SK-N-SH (cell line): ENCODE measurements at regions not wholly inside any gene's neighbourhood (a gene's known extent, or its start where the extent isn't known, plus 50 kb on each side); places are given as distances from the start of the nearest gene placed in this dataset.

ENCODE experiments used
- CTCF ChIA-PET: fragments of 300-600, 350-600 bp; formaldehyde crosslinking; extraction: SDS; loops from one replicate; lab custom pipeline; 2021; lab: Yijun Ruan, JAX
- POLR2A ChIA-PET: fragments of 350-600 bp; sonication (Branson Sonifier 250); formaldehyde crosslinking; extraction: SDS; loops from one replicate; lab custom pipeline; 2020; ENCODE audit warnings: antibody characterized with exemption, inconsistent platforms; lab: Yijun Ruan, JAX
- DNase-seq: peaks from one replicate; pipeline ENCODE4 v3.0.0; 2012
- H2AFZ ChIP-seq: fragments of 200-600 bp; sonication (generic); 2 replicates; pipeline ENCODE4 v1.8.1; 2016; ENCODE audit warnings: antibody characterized with exemption, mild to moderate bottlenecking, low read depth
- H3F3A ChIP-seq: fragments of 200-600 bp; sonication (generic); replicated peaks from 2 replicates; pipeline ENCODE3; 2016; ENCODE audit warnings: antibody characterized with exemption, mild to moderate bottlenecking; ENCODE audit not compliant: insufficient read depth
- H3K27ac ChIP-seq, 2 experiments: fragments of 200-500 bp in 1 of 2; fragments of 200-600 bp in 1 of 2; sonication (Bioruptor generic) in 1 of 2; sonication (generic), shearing (Covaris generic) in 1 of 2; 2 replicates each; pipeline versions ENCODE4 v1.5.1 to v1.6.1; 2014 to 2016; ENCODE audit warnings: low read depth in 2 of 2, inconsistent platforms in 1 of 2, low read length in 1 of 2, mild to moderate bottlenecking in 1 of 2, mixed read lengths in 1 of 2
- H3K27me3 ChIP-seq: fragments of 200-600 bp; sonication (generic), shearing (Covaris generic); 2 replicates; pipeline ENCODE4 v1.6.1; 2016; ENCODE audit warnings: mixed run types; ENCODE audit not compliant: insufficient read depth
- H3K36me3 ChIP-seq, 2 experiments: fragments of 200-500 bp in 1 of 2; fragments of 200-600 bp in 1 of 2; sonication (Bioruptor generic) in 1 of 2; sonication (generic) in 1 of 2; replicated peaks in 1 of 2; 2 replicates each; pipeline versions ENCODE3 to v1.5.1; 2014 to 2016; ENCODE audit warnings: low read length in 1 of 2, mild to moderate bottlenecking in 1 of 2; ENCODE audit not compliant: insufficient read depth in 2 of 2, control insufficient read depth in 1 of 2
- H3K4me1 ChIP-seq, 2 experiments: fragments of 200-500 bp in 1 of 2; fragments of 200-600 bp in 1 of 2; sonication (Bioruptor generic) in 1 of 2; sonication (generic), shearing (Covaris generic) in 1 of 2; 2 replicates each; pipeline versions ENCODE4 v1.5.1 to v1.6.1; 2014 to 2016; ENCODE audit warnings: low read depth in 1 of 2, low read length in 1 of 2, mixed run types in 1 of 2; ENCODE audit not compliant: insufficient read depth in 2 of 2, control insufficient read depth in 1 of 2
- H3K4me2 ChIP-seq: fragments of 200-600 bp; sonication (generic), shearing (Covaris generic); 2 replicates; pipeline ENCODE4 v1.6.1; 2017; ENCODE audit warnings: mixed run types
- H3K4me3 ChIP-seq, 2 experiments: fragments of 200-500 bp in 1 of 2; fragments of 200-600 bp in 1 of 2; sonication (Bioruptor generic) in 1 of 2; sonication (generic), shearing (Covaris generic) in 1 of 2; 2 replicates each; pipeline versions ENCODE4 v1.5.1 to v1.8.1; 2014 to 2016; ENCODE audit warnings: low read depth in 2 of 2, inconsistent platforms in 1 of 2, low read length in 1 of 2, mild to moderate bottlenecking in 1 of 2, mixed read lengths in 1 of 2, moderate library complexity in 1 of 2
- H3K79me2 ChIP-seq: fragments of 200-600 bp; sonication (generic); 2 replicates; pipeline ENCODE4 v1.8.1; 2017; ENCODE audit warnings: mild to moderate bottlenecking; ENCODE audit not compliant: insufficient read depth
- H3K9ac ChIP-seq: fragments of 200-600 bp; sonication (generic); 2 replicates; pipeline ENCODE4 v1.6.1; 2017; ENCODE audit warnings: mixed run types
- H3K9me2 ChIP-seq: fragments of 200-600 bp; sonication (generic); 2 replicates; pipeline ENCODE4 v1.6.1; 2017; ENCODE audit warnings: mixed run types
- H3K9me3 ChIP-seq: fragments of 200-600 bp; sonication (generic); 2 replicates; pipeline ENCODE4 v1.6.1; 2017; ENCODE audit warnings: mixed run types, mild to moderate bottlenecking, moderate library complexity
- H4K20me1 ChIP-seq: fragments of 200-600 bp; sonication (generic); 2 replicates; pipeline ENCODE4 v1.6.1; 2017; ENCODE audit warnings: mild to moderate bottlenecking, mixed run types; ENCODE audit not compliant: insufficient read depth
- FOSL2 ChIP-seq: IDR thresholded peaks from 2 replicates; pipeline ENCODE4 v1.4.0; 2012; ENCODE audit warnings: low read depth, mild to moderate bottlenecking, moderate library complexity, borderline replicate concordance
- FOXJ3 ChIP-seq: sonication (generic); formaldehyde crosslinking; IDR thresholded peaks from 2 replicates; pipeline ENCODE4 v1.5.1; 2020; ENCODE audit warnings: mild to moderate bottlenecking, missing genetic modification reagents
- FOXM1 ChIP-seq: IDR thresholded peaks from 2 replicates; pipeline ENCODE4 v1.4.0; 2012; ENCODE audit warnings: low read depth, mild to moderate bottlenecking
- GATA2 ChIP-seq: sonication (generic); formaldehyde crosslinking; IDR thresholded peaks from 2 replicates; pipeline ENCODE4 v1.5.0; 2020; ENCODE audit warnings: mild to moderate bottlenecking, missing genetic modification reagents
- NFIC ChIP-seq: IDR thresholded peaks from 2 replicates; pipeline ENCODE4 v1.4.0; 2012; ENCODE audit warnings: borderline replicate concordance
- SMC3 ChIP-seq: IDR thresholded peaks from 2 replicates; pipeline ENCODE4 v1.6.1; 2012; ENCODE audit warnings: low read depth, low read length, improper control_type of control experiment
- TCF12 ChIP-seq: IDR thresholded peaks from 2 replicates; pipeline ENCODE4 v1.4.0; 2012
- YY1 ChIP-seq: IDR thresholded peaks from 2 replicates; pipeline ENCODE4 v1.4.0; 2012; ENCODE audit warnings: low read depth, mild to moderate bottlenecking
- WGBS: methylation state at CpG from one replicate; pipeline ENCODE4 v1.1.6; 2017; ENCODE audit warnings: low lambda C conversion rate; 5-methylcytosine and 5-hydroxymethylcytosine counted together
- TF ChIP-seq, protein P1 (sequence below): fragments of 200-600 bp; sonication (generic); IDR thresholded peaks from 2 replicates; pipeline ENCODE4 v1.6.1; 2017; ENCODE audit warnings: antibody characterized with exemption, mild to moderate bottlenecking, moderate library complexity
- TF ChIP-seq, protein P2 (sequence below): IDR thresholded peaks from 2 replicates; pipeline ENCODE4 v1.6.1; 2012; ENCODE audit warnings: mild to moderate bottlenecking, low read depth, low read length, moderate library complexity
- TF ChIP-seq, protein P3 (sequence below): IDR thresholded peaks from 2 replicates; pipeline ENCODE4 v1.4.0; 2012; ENCODE audit warnings: low read depth
- TF ChIP-seq, protein P4 (sequence below): IDR thresholded peaks from 2 replicates; pipeline ENCODE4 v1.4.0; 2012; ENCODE audit warnings: low read depth, borderline replicate concordance

DNA sequence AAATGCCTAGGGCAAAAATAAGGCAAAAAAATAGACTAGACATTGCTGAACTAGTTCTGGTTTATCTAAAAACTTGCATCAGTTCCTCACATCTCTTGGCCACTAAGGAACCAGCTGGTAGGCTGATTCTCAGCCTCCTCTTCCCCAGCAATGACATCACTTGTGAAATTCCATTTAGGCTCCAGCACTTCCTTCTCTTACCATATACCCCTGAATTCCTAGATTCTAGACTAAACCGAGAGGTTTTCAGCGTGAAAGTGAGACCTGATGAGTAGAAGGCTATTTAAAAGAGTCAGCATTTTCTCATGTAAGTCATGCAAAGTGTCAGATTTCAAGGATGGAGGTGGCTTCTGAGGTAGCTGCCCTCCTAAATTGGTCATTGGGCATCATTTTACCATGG is 247.1 kb upstream of the CDIN1 start:
- Histone ChIP-seq H3K9me2 (no peaks in the 10 kb centered on the region), H3K36me3 (no peaks in the 10 kb centered on the region), H4K20me1 (no peaks in the 10 kb centered on the region), H3K27me3 (no peaks in the 10 kb centered on the region), H3K4me3 (no peak overlapping the region), H3K9ac (no peak overlapping the region), H2AFZ (no peak overlapping the region), H3K79me2 (no peaks in the 10 kb centered on the region), H3K4me2 (no peak overlapping the region), H3K9me3 (no peaks in the 10 kb centered on the region), H3F3A (peaks cover 7% of the 10 kb centered on the region), H3K27ac (no peak overlapping the region)
- WGBS: 100% methylated on average over 2 of the region's 2 CpGs
- POLR2A ChIA-PET: no interaction called here
- no peak for DNase-seq
- TF ChIP-seq, protein P1, sequence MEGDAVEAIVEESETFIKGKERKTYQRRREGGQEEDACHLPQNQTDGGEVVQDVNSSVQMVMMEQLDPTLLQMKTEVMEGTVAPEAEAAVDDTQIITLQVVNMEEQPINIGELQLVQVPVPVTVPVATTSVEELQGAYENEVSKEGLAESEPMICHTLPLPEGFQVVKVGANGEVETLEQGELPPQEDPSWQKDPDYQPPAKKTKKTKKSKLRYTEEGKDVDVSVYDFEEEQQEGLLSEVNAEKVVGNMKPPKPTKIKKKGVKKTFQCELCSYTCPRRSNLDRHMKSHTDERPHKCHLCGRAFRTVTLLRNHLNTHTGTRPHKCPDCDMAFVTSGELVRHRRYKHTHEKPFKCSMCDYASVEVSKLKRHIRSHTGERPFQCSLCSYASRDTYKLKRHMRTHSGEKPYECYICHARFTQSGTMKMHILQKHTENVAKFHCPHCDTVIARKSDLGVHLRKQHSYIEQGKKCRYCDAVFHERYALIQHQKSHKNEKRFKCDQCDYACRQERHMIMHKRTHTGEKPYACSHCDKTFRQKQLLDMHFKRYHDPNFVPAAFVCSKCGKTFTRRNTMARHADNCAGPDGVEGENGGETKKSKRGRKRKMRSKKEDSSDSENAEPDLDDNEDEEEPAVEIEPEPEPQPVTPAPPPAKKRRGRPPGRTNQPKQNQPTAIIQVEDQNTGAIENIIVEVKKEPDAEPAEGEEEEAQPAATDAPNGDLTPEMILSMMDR: no peak
- TF ChIP-seq, protein P2, sequence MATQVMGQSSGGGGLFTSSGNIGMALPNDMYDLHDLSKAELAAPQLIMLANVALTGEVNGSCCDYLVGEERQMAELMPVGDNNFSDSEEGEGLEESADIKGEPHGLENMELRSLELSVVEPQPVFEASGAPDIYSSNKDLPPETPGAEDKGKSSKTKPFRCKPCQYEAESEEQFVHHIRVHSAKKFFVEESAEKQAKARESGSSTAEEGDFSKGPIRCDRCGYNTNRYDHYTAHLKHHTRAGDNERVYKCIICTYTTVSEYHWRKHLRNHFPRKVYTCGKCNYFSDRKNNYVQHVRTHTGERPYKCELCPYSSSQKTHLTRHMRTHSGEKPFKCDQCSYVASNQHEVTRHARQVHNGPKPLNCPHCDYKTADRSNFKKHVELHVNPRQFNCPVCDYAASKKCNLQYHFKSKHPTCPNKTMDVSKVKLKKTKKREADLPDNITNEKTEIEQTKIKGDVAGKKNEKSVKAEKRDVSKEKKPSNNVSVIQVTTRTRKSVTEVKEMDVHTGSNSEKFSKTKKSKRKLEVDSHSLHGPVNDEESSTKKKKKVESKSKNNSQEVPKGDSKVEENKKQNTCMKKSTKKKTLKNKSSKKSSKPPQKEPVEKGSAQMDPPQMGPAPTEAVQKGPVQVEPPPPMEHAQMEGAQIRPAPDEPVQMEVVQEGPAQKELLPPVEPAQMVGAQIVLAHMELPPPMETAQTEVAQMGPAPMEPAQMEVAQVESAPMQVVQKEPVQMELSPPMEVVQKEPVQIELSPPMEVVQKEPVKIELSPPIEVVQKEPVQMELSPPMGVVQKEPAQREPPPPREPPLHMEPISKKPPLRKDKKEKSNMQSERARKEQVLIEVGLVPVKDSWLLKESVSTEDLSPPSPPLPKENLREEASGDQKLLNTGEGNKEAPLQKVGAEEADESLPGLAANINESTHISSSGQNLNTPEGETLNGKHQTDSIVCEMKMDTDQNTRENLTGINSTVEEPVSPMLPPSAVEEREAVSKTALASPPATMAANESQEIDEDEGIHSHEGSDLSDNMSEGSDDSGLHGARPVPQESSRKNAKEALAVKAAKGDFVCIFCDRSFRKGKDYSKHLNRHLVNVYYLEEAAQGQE: no peak
- no peak for TF ChIP-seq FOSL2
- no peak for TF ChIP-seq SMC3
- no peak for TF ChIP-seq YY1
- TF ChIP-seq NFIC: no peak
- no peak for TF ChIP-seq TCF12
- TF ChIP-seq, protein P3, sequence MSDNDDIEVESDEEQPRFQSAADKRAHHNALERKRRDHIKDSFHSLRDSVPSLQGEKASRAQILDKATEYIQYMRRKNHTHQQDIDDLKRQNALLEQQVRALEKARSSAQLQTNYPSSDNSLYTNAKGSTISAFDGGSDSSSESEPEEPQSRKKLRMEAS: no peak
- no peak for TF ChIP-seq GATA2
- TF ChIP-seq FOXM1: no peak
- TF ChIP-seq, protein P4, sequence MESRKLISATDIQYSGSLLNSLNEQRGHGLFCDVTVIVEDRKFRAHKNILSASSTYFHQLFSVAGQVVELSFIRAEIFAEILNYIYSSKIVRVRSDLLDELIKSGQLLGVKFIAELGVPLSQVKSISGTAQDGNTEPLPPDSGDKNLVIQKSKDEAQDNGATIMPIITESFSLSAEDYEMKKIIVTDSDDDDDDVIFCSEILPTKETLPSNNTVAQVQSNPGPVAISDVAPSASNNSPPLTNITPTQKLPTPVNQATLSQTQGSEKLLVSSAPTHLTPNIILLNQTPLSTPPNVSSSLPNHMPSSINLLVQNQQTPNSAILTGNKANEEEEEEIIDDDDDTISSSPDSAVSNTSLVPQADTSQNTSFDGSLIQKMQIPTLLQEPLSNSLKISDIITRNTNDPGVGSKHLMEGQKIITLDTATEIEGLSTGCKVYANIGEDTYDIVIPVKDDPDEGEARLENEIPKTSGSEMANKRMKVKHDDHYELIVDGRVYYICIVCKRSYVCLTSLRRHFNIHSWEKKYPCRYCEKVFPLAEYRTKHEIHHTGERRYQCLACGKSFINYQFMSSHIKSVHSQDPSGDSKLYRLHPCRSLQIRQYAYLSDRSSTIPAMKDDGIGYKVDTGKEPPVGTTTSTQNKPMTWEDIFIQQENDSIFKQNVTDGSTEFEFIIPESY: no peak
- no peak for TF ChIP-seq FOXJ3
- TF ChIP-seq, all 33 proteins: peak for 0
- CTCF ChIA-PET: no interaction called here
- H3K4me1 ChIP-seq: peaks cover 0 to 9% of the 10 kb centered on the region in 2 experiments; a peak in 1 of 4 replicates
